ENCODE measurements at regions not wholly inside any gene's neighbourhood (a gene's known extent, or its start where the extent isn't known, plus 50 kb on each side); places are given as distances from the start of the nearest gene placed in this dataset.

DNA sequence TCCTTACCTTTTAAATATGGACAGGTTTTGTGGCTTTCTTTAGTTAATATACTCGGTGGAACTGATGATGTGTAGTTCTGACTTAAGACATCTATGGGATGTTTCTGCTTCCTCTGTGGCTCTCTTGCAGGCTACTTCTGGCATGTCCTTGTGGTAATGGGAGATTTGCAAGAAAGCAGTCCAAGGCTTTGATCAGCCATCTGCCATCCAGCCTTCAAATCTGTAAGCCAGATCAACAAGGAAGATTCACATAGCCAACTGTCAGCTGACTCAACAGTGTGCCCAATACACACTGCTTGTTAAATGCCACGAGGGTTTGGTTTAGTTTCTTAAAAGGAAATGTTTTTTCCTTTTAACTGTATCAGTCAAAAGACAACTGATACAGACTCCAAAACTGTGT, 722.2 kb upstream of the CHRM3 start:
- Histone ChIP-seq H3K27ac (ENCODE audit: insufficient read length, low read depth, low read length) (no peak overlapping the region), H3K9ac (ENCODE audit: extremely low read depth, insufficient read length, low read length) (no peak overlapping the region), H3K79me2 (ENCODE audit: insufficient read depth, low read length) (no peaks in the 10 kb centered on the region), H3K79me1 (ENCODE audit: insufficient read depth, low read depth, low read length, poor library complexity, severe bottlenecking) (no peaks in the 10 kb centered on the region), H4K20me1 (ENCODE audit: control insufficient read depth, insufficient read depth, insufficient read length) (no peaks in the 10 kb centered on the region), H3K4ac (ENCODE audit: low read depth, low read length) (no peak overlapping the region), H3K9me3 (ENCODE audit: control insufficient read depth, low read depth, low read length) (no peaks in the 10 kb centered on the region), H4K91ac (ENCODE audit: insufficient read length, low read depth, low read length) (no peak overlapping the region), H2AK5ac (ENCODE audit: insufficient read length, low read length) (no peak overlapping the region), H2BK12ac (ENCODE audit: insufficient read length, low read depth, low read length) (no peak overlapping the region), H3K27me3 (ENCODE audit: insufficient read depth, low read length) (no peaks in the 10 kb centered on the region), H3K4me1 (ENCODE audit: insufficient read depth, low read length) (no peaks in the 10 kb centered on the region), H2BK5ac (ENCODE audit: insufficient read length, low read length) (no peak overlapping the region), H3K23ac (ENCODE audit: insufficient read length, low read depth, low read length) (no peak overlapping the region), H2BK15ac (ENCODE audit: low read depth, low read length) (no peak overlapping the region), H3K4me2 (ENCODE audit: insufficient read depth, insufficient read length, low read length) (no peak overlapping the region), H3K14ac (ENCODE audit: insufficient read depth, low read length) (no peak overlapping the region), H3K23me2 (ENCODE audit: insufficient read length, low read depth, low read length, poor library complexity, severe bottlenecking) (no peaks in the 10 kb centered on the region), H2AFZ (ENCODE audit: low read length) (no peak overlapping the region), H3K56ac (ENCODE audit: insufficient read length, low read depth, low read length) (no peak overlapping the region), H3K18ac (ENCODE audit: insufficient read length, low read depth, low read length) (no peak overlapping the region), H2BK20ac (ENCODE audit: low read depth, low read length, poor library complexity, severe bottlenecking) (no peak overlapping the region), H2BK120ac (ENCODE audit: low read depth, low read length, poor library complexity, severe bottlenecking) (no peak overlapping the region), H4K8ac (replicated peaks; ENCODE audit: insufficient read length, low read depth, low read length) (no peak overlapping the region), H4K5ac (ENCODE audit: insufficient read length, low read depth, low read length) (no peak overlapping the region), H3T11ph (ENCODE audit: low read length) (no peak overlapping the region)
- Mint-ChIP-seq H3K27ac (no peak overlapping the region; a peak in 1 of 7 replicates), H3K36me3 (ENCODE audit: insufficient read depth in 1 of 3, low read depth in 3 of 3) (peaks cover 0 to 3% (median 0%) of the 10 kb centered on the region in 3 experiments; a peak in 3 of 7 replicates), H3K4me3 (no peak overlapping the region), H3K27me3 (ENCODE audit: low read depth) (no peaks in the 10 kb centered on the region), H3K9me3 (no peaks in the 10 kb centered on the region), H3K4me1 (peaks cover 3 to 4% of the 10 kb centered on the region in 2 experiments; a peak in 3 of 4 replicates)
- DNase-seq: no peak
- TF ChIP-seq, protein P1, sequence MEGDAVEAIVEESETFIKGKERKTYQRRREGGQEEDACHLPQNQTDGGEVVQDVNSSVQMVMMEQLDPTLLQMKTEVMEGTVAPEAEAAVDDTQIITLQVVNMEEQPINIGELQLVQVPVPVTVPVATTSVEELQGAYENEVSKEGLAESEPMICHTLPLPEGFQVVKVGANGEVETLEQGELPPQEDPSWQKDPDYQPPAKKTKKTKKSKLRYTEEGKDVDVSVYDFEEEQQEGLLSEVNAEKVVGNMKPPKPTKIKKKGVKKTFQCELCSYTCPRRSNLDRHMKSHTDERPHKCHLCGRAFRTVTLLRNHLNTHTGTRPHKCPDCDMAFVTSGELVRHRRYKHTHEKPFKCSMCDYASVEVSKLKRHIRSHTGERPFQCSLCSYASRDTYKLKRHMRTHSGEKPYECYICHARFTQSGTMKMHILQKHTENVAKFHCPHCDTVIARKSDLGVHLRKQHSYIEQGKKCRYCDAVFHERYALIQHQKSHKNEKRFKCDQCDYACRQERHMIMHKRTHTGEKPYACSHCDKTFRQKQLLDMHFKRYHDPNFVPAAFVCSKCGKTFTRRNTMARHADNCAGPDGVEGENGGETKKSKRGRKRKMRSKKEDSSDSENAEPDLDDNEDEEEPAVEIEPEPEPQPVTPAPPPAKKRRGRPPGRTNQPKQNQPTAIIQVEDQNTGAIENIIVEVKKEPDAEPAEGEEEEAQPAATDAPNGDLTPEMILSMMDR (conservative IDR thresholded peaks at IDR 0.05): no peak
- no CpG with 5 or more reads among the region's 2 CpGs for WGBS (ENCODE audit: extremely low coverage, insufficient read length, low lambda C conversion rate)
